Hepatocyte (in vitro differentiated cells): ENCODE measurements at regions not wholly inside any gene's neighbourhood (a gene's known extent, or its start where the extent isn't known, plus 50 kb on each side); places are given as distances from the start of the nearest gene placed in this dataset.

Source experiments
- DNase-seq: peaks from one replicate; pipeline ENCODE4 v3.0.0-alpha.2; 2016; ENCODE audit warnings: low spot score
- H2AFZ ChIP-seq: fragments of 200-600 bp; sonication (generic); 2 replicates; pipeline ENCODE4 v1.6.0; 2016; ENCODE audit warnings: antibody characterized with exemption, mild to moderate bottlenecking
- H3K27ac ChIP-seq: fragments of 200-600 bp; sonication (generic); 2 replicates; pipeline ENCODE4 v1.5.1; 2016; ENCODE audit warnings: mild to moderate bottlenecking
- H3K27me3 ChIP-seq: fragments of 200-600 bp; sonication (generic); 2 replicates; pipeline ENCODE4 v1.6.1; 2016
- H3K36me3 ChIP-seq: fragments of 200-600 bp; sonication (generic); replicated peaks from 2 replicates; pipeline ENCODE4 v1.5.1; 2016; ENCODE audit warnings: low read depth; ENCODE audit not compliant: insufficient read depth
- H3K4me1 ChIP-seq: fragments of 200-600 bp; sonication (generic); 2 replicates; pipeline ENCODE4 v1.5.1; 2016; ENCODE audit warnings: mild to moderate bottlenecking, moderate library complexity; ENCODE audit not compliant: insufficient read depth
- H3K4me2 ChIP-seq: fragments of 200-600 bp; sonication (generic); 2 replicates; pipeline ENCODE4 v1.6.0; 2016
- H3K4me3 ChIP-seq: fragments of 200-600 bp; sonication (generic); 2 replicates; pipeline ENCODE4 v1.5.1; 2016; ENCODE audit warnings: mild to moderate bottlenecking
- H3K79me2 ChIP-seq: fragments of 200-600 bp; sonication (generic); 2 replicates; pipeline ENCODE4 v1.6.0; 2017; ENCODE audit warnings: mild to moderate bottlenecking
- H3K9me2 ChIP-seq: fragments of 200-600 bp; sonication (generic); replicated peaks from 2 replicates; pipeline ENCODE4 v1.6.0; 2017; ENCODE audit warnings: mild to moderate bottlenecking; ENCODE audit not compliant: insufficient read depth
- H3K9me3 ChIP-seq: fragments of 200-600 bp; sonication (generic); 2 replicates; pipeline ENCODE4 v1.5.1; 2016; ENCODE audit warnings: low read depth, mild to moderate bottlenecking
- H4K20me1 ChIP-seq: fragments of 200-600 bp; sonication (generic); 2 replicates; pipeline ENCODE4 v1.6.0; 2016; ENCODE audit warnings: mild to moderate bottlenecking; ENCODE audit not compliant: insufficient read depth, poor library complexity, severe bottlenecking
- EZH2 ChIP-seq: fragments of 200-600 bp; sonication (generic); IDR thresholded peaks from 2 replicates; pipeline ENCODE4 v1.6.1; 2016; ENCODE audit warnings: antibody characterized with exemption, mild to moderate bottlenecking, borderline replicate concordance
- EZH2phosphoT487 ChIP-seq: fragments of 200-600 bp; sonication (generic); IDR thresholded peaks from one replicate; pipeline ENCODE4 v1.6.1; 2018; ENCODE audit warnings: antibody characterized with exemption, mild to moderate bottlenecking, low read depth, moderate library complexity; ENCODE audit not compliant: unreplicated experiment, severe bottlenecking
- WGBS: methylation state at CpG from one replicate; pipeline ENCODE4 v1.1.6; 2016; ENCODE audit warnings: low lambda C conversion rate; ENCODE audit errors: missing lambda C conversion rate; 5-methylcytosine and 5-hydroxymethylcytosine counted together
- TF ChIP-seq, protein P1 (sequence below): fragments of 200-600 bp; sonication (generic); IDR thresholded peaks from 2 replicates; pipeline ENCODE4 v1.5.1; 2016; ENCODE audit warnings: antibody characterized with exemption, mild to moderate bottlenecking; ENCODE audit not compliant: poor library complexity

DNA sequence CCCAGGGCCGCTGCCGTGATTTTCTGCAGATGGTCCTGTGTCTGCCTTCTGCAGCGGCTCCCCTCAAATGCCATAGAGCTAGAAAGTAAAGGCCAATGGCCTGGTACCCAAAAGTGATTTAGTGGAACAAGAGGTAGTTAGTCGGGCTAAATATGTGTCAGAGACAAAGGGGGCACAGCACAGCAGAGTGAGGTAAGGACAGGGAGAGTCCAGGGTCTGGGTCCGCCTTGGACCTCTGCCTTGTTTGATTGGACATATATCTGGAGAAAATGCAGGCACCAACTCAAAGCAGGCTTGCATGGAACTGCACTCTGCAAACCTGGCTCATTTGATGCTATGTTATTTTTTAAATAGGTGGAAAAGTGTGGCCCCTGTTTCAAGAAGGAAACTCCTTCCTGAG lies 249.6 kb upstream of the B3GAT1 start:
- no peaks in the 10 kb centered on the region for H4K20me1 ChIP-seq

DNA sequence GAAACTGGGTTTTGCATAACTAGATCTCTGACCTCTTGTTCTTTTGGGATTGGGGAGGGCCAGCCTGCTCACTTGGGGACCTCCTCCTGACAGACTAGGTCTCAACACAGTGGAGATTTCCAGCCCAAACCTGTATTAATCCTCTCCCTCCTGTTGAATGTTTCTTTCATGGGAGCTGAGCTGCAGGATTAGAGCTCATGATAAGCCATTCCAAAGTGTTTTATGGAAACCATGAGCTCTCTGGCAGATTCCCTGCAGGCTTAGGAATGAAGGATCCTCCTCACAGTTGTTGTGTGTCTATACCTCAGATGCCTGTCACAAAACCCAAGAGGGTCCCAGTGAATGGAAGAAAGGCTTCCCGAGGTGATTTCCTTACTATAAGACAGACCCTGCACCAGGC lies 248.4 kb upstream of the B3GAT1 start:
- Histone ChIP-seq H4K20me1 (no peaks in the 10 kb centered on the region), H3K4me3 (no peak overlapping the region), H3K4me2 (no peak overlapping the region), H3K9me2 (no peaks in the 10 kb centered on the region), H3K79me2 (no peaks in the 10 kb centered on the region), H3K4me1 (no peaks in the 10 kb centered on the region), H3K27me3 (no peaks in the 10 kb centered on the region), H2AFZ (no peak overlapping the region), H3K9me3 (no peaks in the 10 kb centered on the region), H3K27ac (no peak overlapping the region), H3K36me3 (no peaks in the 10 kb centered on the region)
- DNase-seq = no peak
- TF ChIP-seq, protein P1, sequence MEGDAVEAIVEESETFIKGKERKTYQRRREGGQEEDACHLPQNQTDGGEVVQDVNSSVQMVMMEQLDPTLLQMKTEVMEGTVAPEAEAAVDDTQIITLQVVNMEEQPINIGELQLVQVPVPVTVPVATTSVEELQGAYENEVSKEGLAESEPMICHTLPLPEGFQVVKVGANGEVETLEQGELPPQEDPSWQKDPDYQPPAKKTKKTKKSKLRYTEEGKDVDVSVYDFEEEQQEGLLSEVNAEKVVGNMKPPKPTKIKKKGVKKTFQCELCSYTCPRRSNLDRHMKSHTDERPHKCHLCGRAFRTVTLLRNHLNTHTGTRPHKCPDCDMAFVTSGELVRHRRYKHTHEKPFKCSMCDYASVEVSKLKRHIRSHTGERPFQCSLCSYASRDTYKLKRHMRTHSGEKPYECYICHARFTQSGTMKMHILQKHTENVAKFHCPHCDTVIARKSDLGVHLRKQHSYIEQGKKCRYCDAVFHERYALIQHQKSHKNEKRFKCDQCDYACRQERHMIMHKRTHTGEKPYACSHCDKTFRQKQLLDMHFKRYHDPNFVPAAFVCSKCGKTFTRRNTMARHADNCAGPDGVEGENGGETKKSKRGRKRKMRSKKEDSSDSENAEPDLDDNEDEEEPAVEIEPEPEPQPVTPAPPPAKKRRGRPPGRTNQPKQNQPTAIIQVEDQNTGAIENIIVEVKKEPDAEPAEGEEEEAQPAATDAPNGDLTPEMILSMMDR = no peak
- TF ChIP-seq EZH2 (no peak), EZH2phosphoT487 (no peak)
- 63% methylated on average over 1 of the region's 1 CpG for WGBS

More for the DNA sequence above, 249.6 kb upstream of the B3GAT1 start:
- Histone ChIP-seq H3K79me2 (no peaks in the 10 kb centered on the region), H3K27ac (no peak overlapping the region), H3K27me3 (no peaks in the 10 kb centered on the region), H3K4me1 (no peaks in the 10 kb centered on the region), H3K36me3 (no peaks in the 10 kb centered on the region), H3K9me3 (no peaks in the 10 kb centered on the region), H2AFZ (no peak overlapping the region), H3K9me2 (no peaks in the 10 kb centered on the region), H3K4me3 (no peak overlapping the region), H3K4me2 (no peak overlapping the region)
- no peak for TF ChIP-seq EZH2
- no peak for TF ChIP-seq EZH2phosphoT487
- 92% methylated on average over 5 of the region's 5 CpGs for WGBS
- no peak for DNase-seq

DNA sequence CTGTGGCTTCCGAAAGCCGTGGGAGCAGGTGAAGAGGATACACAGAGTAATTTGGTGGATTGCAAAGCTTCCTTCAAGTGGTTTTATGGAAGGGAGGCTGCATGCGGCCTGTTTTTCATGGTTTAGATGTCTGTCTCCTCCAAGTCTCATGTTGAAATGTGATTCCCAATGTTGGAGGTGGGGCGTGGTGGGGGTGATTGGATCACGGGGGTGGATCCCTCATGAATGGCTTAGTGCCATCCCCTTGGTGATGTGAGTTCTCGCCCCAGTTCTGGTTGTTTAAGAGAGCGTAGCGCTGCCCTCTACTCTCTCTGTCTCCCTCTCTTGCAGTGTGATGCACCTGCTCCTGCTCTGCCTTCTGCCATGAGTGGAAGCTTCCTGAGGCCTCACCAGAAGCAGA lies 247.8 kb upstream of the B3GAT1 start:
- Histone ChIP-seq H3K4me1 (no peaks in the 10 kb centered on the region), H3K27me3 (no peaks in the 10 kb centered on the region), H3K9me3 (no peaks in the 10 kb centered on the region), H2AFZ (no peak overlapping the region), H3K27ac (no peak overlapping the region), H3K4me2 (no peak overlapping the region), H3K36me3 (no peaks in the 10 kb centered on the region), H4K20me1 (no peaks in the 10 kb centered on the region), H3K4me3 (no peak overlapping the region), H3K9me2 (no peaks in the 10 kb centered on the region), H3K79me2 (no peaks in the 10 kb centered on the region)
- DNase-seq = no peak
- WGBS = 89% methylated on average over 8 of the region's 8 CpGs
- TF ChIP-seq EZH2 (no peak), EZH2phosphoT487 (no peak)
- TF ChIP-seq, protein P1 = no peak

DNA sequence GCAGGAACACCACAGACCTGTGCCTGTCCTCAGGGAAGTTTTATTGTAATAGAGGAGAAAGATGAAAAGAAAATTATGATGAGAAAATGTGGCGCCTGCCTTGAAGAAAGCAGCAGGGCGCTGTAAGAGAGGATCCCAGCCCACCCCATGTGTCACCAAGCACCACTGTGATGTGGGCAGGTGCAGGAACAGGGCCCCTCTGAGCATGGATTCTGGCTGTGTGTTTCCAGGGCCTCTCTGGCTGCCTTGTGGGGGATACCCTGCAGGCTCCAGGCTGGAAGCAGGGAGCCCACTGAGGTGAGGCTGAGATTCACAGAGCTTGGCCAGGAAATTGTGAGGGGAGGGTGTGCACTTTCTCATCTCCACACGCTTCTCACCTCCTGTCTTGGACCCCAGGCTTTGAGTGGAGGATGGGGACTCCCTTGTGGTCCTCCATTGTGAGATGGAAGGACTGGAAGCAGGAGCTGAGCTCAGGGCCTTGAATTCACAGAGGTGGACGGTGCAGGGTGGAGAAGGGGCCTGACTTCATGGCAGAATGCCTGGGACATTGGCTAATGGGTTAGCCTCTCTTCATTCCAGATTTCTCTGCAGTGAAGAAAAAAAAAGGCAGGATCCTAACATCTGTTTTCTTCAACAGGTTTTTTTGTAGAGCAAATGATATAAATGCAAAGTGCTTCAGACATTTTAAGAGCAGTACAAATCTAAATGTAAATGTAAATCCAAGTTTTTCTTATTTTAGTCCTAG lies 246.6 kb upstream of the B3GAT1 start:
- no peak for DNase-seq
- no peaks in the 10 kb centered on the region for H3K9me2 ChIP-seq
- H3K27me3 ChIP-seq = no peaks in the 10 kb centered on the region
- H2AFZ ChIP-seq = no peak overlapping the region
- no peak for TF ChIP-seq EZH2
- TF ChIP-seq, protein P1 = no peak
- no peak for TF ChIP-seq EZH2phosphoT487
- 94% methylated on average over 4 of the region's 4 CpGs for WGBS
- H3K4me1 ChIP-seq = no peaks in the 10 kb centered on the region
- no peaks in the 10 kb centered on the region for H4K20me1 ChIP-seq
- no peak overlapping the region for H3K27ac ChIP-seq
- H3K79me2 ChIP-seq = no peaks in the 10 kb centered on the region
- H3K4me2 ChIP-seq = no peak overlapping the region
- no peaks in the 10 kb centered on the region for H3K9me3 ChIP-seq
- H3K4me3 ChIP-seq = no peak overlapping the region
- no peaks in the 10 kb centered on the region for H3K36me3 ChIP-seq
